ENCODE measurements at regions not wholly inside any gene's neighbourhood (a gene's known extent, or its start where the extent isn't known, plus 50 kb on each side); places are given as distances from the start of the nearest gene placed in this dataset.

- TF ChIP-seq CTCF (IDR thresholded peaks at IDR 0.05) (no peak), ZFX (IDR thresholded peaks at IDR 0.05; ENCODE audit: borderline replicate concordance) (no peak)
Observed at GRCh38 chr9:22256381-22256780, 190.2 kb upstream of the DMRTA1 start.

Data from 22Rv1 (cell line).